Brain microvascular endothelial cell (primary cell): ENCODE measurements at regions not wholly inside any gene's neighbourhood (a gene's known extent, or its start where the extent isn't known, plus 50 kb on each side); places are given as distances from the start of the nearest gene placed in this dataset.

Experiments used
- DNase-seq: peaks from one replicate; pipeline ENCODE4 v3.0.0-alpha.2; 2020
- H3K27ac ChIP-seq: fragments of 250-450 bp; sonication (Bioruptor Pico); 2 replicates; pipeline ENCODE4 v1.5.1; 2020; ENCODE audit warnings: mild to moderate bottlenecking, moderate library complexity
- H3K27me3 ChIP-seq: fragments of 250-450 bp; sonication (Bioruptor Pico); replicated peaks from 2 replicates; pipeline ENCODE4 v1.5.1; 2020; ENCODE audit warnings: mild to moderate bottlenecking
- H3K36me3 ChIP-seq: fragments of 250-450 bp; sonication (Bioruptor Pico); replicated peaks from 2 replicates; pipeline ENCODE4 v1.5.1; 2020; ENCODE audit warnings: mild to moderate bottlenecking
- H3K4me3 ChIP-seq: 2 replicates; pipeline ENCODE4 v1.5.1; 2011; ENCODE audit warnings: low read depth, mild to moderate bottlenecking, control low read depth, low read length, moderate library complexity
- CTCF ChIP-seq: IDR thresholded peaks from 2 replicates; pipeline ENCODE4 v1.5.1; 2011; ENCODE audit warnings: low read depth, mild to moderate bottlenecking, moderate library complexity, low read length, control low read depth, inconsistent platforms; ENCODE audit errors: missing control alignments
- in situ Hi-C: cut with HindIII; loops from 2 replicates; pipeline ENCODE4 v1.10.0; 2017; ENCODE audit warnings: low sequenced_read_pairs, low pct_ligation_motif_present

GRCh38 chr2:3112131-3112530, 265.5 kb downstream of the EIPR1 start:
- Histone ChIP-seq H3K27ac (no peak overlapping the region), H3K27me3 (no peaks in the 10 kb centered on the region), H3K4me3 (no peak overlapping the region), H3K36me3 (no peaks in the 10 kb centered on the region)
- in situ Hi-C loops, result no loop called here
- DNase-seq, result no peak
- TF ChIP-seq CTCF, result no peak

GRCh38 chr2:3110994-3111666, 266.5 kb downstream of the EIPR1 start:
- no peaks in the 10 kb centered on the region for H3K27me3 ChIP-seq
- H3K4me3 ChIP-seq, result no peak overlapping the region
- in situ Hi-C loops, result no loop called here
- H3K36me3 ChIP-seq, result no peaks in the 10 kb centered on the region
- H3K27ac ChIP-seq, result no peak overlapping the region
- TF ChIP-seq CTCF, result no peak
- DNase-seq, result no peak

- no peak overlapping the region for H3K4me3 ChIP-seq
- no peak for TF ChIP-seq CTCF
These were observed 267.1 kb downstream of the EIPR1 start for GRCh38 chr2:3110555-3110954.

GRCh38 chr2:3108710-3109702, 268.6 kb downstream of the EIPR1 start:
- H3K27ac ChIP-seq, result no peak overlapping the region
- H3K27me3 ChIP-seq, result no peaks in the 10 kb centered on the region
- no peak for DNase-seq
- TF ChIP-seq CTCF, result no peak
- in situ Hi-C loops, result no loop called here
- no peaks in the 10 kb centered on the region for H3K36me3 ChIP-seq
- no peak overlapping the region for H3K4me3 ChIP-seq

More at GRCh38 chr2:3110555-3110954, 267.1 kb downstream of the EIPR1 start:
- Histone ChIP-seq H3K36me3 (no peaks in the 10 kb centered on the region), H3K27me3 (no peaks in the 10 kb centered on the region), H3K27ac (no peak overlapping the region)
- in situ Hi-C loops, result no loop called here
- no peak for DNase-seq

GRCh38 chr2:3108105-3108504, 269.5 kb downstream of the EIPR1 start:
- in situ Hi-C loops, result no loop called here
- no peaks in the 10 kb centered on the region for H3K36me3 ChIP-seq
- DNase-seq, result no peak
- no peak overlapping the region for H3K27ac ChIP-seq
- H3K27me3 ChIP-seq, result no peaks in the 10 kb centered on the region
- no peak overlapping the region for H3K4me3 ChIP-seq
- no peak for TF ChIP-seq CTCF
